Right lobe of liver (tissue), 6 donors: ENCODE measurements at regions not wholly inside any gene's neighbourhood (a gene's known extent, or its start where the extent isn't known, plus 50 kb on each side); places are given as distances from the start of the nearest gene placed in this dataset.

Experiments
- ATAC-seq, 4 donors: fragments of 200-7000 bp; cut with Tn5 transposase; one replicate each; pipeline ENCODE4 v1.9.1; 2020; ENCODE audit warnings: mild to moderate bottlenecking in 4 of 4, moderate library complexity in 4 of 4
- DNase-seq, 3 donors: peaks; one replicate each; pipeline ENCODE4 v3.0.0-alpha.2; 2020
- H3K27ac ChIP-seq, 3 donors: fragments of 200-600 bp; one replicate each; pipeline ENCODE4 v1.8.0; 2022
- H3K27me3 ChIP-seq, 2 donors: fragments of 200-600 bp; one replicate each; pipeline ENCODE4 v1.8.0; 2022
- H3K36me3 ChIP-seq, 4 donors: fragments of 200-600 bp; sonication (generic) in 1 of 4; one replicate each; pipeline versions ENCODE4 v1.5.1 to v1.8.0; 2017 to 2022; ENCODE audit warnings: control low read depth in 1 of 4
- H3K4me1 ChIP-seq, 4 donors: fragments of 200-600 bp; sonication (generic) in 1 of 4; one replicate each; pipeline versions ENCODE4 v1.5.1 to v1.8.0; 2017 to 2022; ENCODE audit warnings: control low read depth in 1 of 4
- H3K4me3 ChIP-seq, 3 donors: fragments of 200-600 bp; one replicate each; pipeline ENCODE4 v1.8.0; 2022
- H3K9me3 ChIP-seq, 4 donors: fragments of 200-600 bp; sonication (generic) in 1 of 4; one replicate each; pipeline versions ENCODE4 v1.5.1 to v1.8.0; 2017 to 2022; ENCODE audit warnings: control low read depth in 1 of 4
- CTCF ChIP-seq, 4 donors: fragments of 200-600 bp in 3 of 4; fragments of 450-650 bp in 1 of 4; IDR thresholded peaks; one replicate each; pipeline versions ENCODE4 v1.5.1 to v1.8.0; 2016 to 2022; ENCODE audit warnings: antibody characterized with exemption in 4 of 4, mild to moderate bottlenecking in 2 of 4
- POLR2A ChIP-seq: fragments of 450-650 bp; IDR thresholded peaks from one replicate; pipeline ENCODE4 v1.6.1; 2017; ENCODE audit warnings: antibody characterized with exemption, mild to moderate bottlenecking
- WGBS: methylation state at CpG from one replicate; pipeline ENCODE4 v1.1.6; 2018; ENCODE audit warnings: low coverage, low lambda C conversion rate; ENCODE audit not compliant: insufficient coverage; ENCODE audit errors: missing lambda C conversion rate; 5-methylcytosine and 5-hydroxymethylcytosine counted together
- intact Hi-C, 2 donors: fragments of 100-400 bp; cut with DNase I; formaldehyde crosslinking; loops; one replicate each; pipeline versions ENCODE4 v1.11.2 to v1.14.1; 2022
- donor health status: DM: no; HTN: yes; CAD: no.
- donor health status: DM: no; HTN: no; CAD: no.
- donor health status: DM: no; HTN: no; CAD: no.
- donor health status: DM: no; HTN: yes; CAD: no.
- donor health status: DM: no; HTN: yes; CAD: no.

DNA sequence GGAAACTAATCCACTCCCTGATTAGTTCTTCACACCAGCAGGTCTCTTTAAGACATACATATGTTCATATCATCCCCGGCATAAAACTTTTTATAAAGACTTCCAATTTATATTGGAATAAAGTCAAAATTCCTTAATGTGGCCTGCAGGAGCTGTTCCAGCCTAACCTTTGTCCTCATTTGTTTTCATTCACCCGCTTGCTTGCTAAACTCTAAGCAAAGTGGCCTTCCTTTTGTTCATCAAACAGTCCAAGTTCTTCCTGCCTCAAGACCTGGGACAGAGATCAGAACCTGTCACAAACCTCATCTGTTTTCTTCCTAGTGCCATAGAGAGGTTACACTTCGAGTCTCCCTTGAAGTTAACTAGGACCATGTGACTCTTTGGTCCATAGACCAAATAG lies 339.4 kb upstream of the ID2 start:
- Histone ChIP-seq H3K9me3 (no peaks in the 10 kb centered on the region), H3K36me3 (no peaks in the 10 kb centered on the region), H3K4me3 (no peak overlapping the region), H3K27me3 (no peaks in the 10 kb centered on the region), H3K4me1 (peaks cover 0 to 14% (median 5%) of the 10 kb centered on the region in 4 donors), H3K27ac (peak overlapping the region in 1 of 3 donors; percentile 49)
- DNase-seq (no peak), ATAC-seq (peak; percentile 70 to 88 (median 80))
- WGBS: 38% methylated on average over 3 of the region's 3 CpGs
- intact Hi-C loops: no loop called here
- TF ChIP-seq CTCF (IDR thresholded peaks at IDR 0.05) (no peak), POLR2A (no peak)

DNA sequence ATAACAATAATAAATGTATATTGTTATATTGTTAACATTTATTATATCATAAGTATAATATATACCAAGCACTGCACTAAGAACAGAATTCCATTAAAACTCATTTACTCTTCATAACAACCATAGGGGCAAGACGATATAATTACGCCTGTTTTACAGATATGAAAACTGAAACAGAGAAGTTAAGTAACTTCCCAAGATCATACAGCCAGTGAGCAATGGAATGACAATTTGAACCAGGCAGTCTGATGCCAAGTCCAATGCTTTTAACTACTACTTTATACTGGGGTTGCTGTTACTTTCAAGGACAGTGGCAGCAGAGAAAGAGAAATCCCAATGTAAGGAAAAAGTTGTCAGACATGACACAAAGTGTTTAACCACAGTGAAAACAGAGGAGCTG lies 338.8 kb upstream of the ID2 start:
- H3K36me3 ChIP-seq: no peaks in the 10 kb centered on the region
- peak in 1 of 4 donors; percentile 19 for ATAC-seq
- WGBS: 57% methylated on average over 1 of the region's 2 CpGs
- no peaks in the 10 kb centered on the region for H3K9me3 ChIP-seq
- intact Hi-C loops: no loop called here
- no peak for TF ChIP-seq POLR2A
- peak overlapping the region in 1 of 3 donors; percentile 49 for H3K27ac ChIP-seq
- H3K4me3 ChIP-seq: no peak overlapping the region
- no peak for DNase-seq
- H3K4me1 ChIP-seq: peaks cover 0 to 14% (median 5%) of the 10 kb centered on the region in 4 donors
- H3K27me3 ChIP-seq: no peaks in the 10 kb centered on the region

DNA sequence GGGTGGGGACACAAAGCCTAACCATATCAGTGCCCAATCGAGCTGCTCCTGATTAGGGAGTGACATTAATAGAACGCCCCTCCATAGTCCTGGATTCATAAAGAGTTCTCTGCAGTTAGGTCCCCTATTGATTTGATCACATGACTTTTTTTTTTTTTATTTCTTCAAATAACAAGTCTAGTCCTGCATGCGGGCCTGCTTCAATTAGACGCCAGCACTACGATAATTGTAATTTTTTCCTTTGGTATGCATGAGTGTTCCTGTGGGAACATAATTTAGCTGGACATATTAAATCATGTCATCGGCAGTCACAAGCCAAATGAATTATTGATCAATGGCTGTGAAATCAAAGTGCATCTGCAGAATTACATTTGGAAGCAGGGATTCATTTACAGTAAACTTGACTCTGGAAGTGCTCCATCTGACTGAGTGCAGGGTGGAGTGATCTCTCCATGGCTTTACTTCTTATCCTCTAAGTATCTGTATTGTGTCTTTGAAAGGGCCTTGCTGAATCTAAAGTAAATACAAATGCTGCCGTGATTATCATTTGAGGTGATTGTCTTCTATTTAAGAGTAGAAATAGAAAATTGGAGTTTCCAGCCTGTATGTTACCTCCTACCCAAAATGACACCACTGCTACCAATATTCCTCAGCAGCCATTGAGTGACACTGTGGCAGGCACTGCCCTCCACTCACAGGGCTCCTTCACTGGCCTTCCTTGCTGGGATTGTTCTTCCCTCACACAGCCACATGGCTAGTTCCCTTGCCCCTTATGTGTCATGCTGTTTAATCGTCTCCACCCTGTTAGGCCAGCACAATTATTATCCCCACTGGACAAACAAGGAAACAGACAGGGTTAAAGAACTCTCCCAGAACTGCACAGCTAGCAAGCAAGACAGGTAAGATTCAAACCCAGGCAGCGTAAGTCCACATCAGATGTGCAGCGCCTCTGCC lies 337.4 kb upstream of the ID2 start:
- ATAC-seq (peak in 1 of 4 donors; percentile 51), DNase-seq (no peak)
- 86% methylated on average over 6 of the region's 10 CpGs for WGBS
- intact Hi-C loops: no loop called here
- TF ChIP-seq CTCF (IDR thresholded peaks at IDR 0.05) (no peak), POLR2A (no peak)
- H3K27ac ChIP-seq: no peak overlapping the region
- no peak overlapping the region for H3K4me3 ChIP-seq
- H3K27me3 ChIP-seq: no peaks in the 10 kb centered on the region
- no peaks in the 10 kb centered on the region for H3K9me3 ChIP-seq
- no peaks in the 10 kb centered on the region for H3K36me3 ChIP-seq
- H3K4me1 ChIP-seq: peaks cover 0 to 14% (median 5%) of the 10 kb centered on the region in 4 donors

GRCh38 chr2:8345200-8345599 lies 336.7 kb upstream of the ID2 start:
- TF ChIP-seq POLR2A (no peak), CTCF (IDR thresholded peaks at IDR 0.05) (no peak)
- no peak overlapping the region for H3K4me3 ChIP-seq
- H3K36me3 ChIP-seq: no peaks in the 10 kb centered on the region
- DNase-seq (no peak), ATAC-seq (no peak)
- WGBS: 100% methylated on average over 2 of the region's 5 CpGs
- intact Hi-C loops: no loop called here
- H3K4me1 ChIP-seq: peaks cover 0 to 14% (median 5%) of the 10 kb centered on the region in 4 donors
- no peaks in the 10 kb centered on the region for H3K9me3 ChIP-seq
- H3K27me3 ChIP-seq: no peaks in the 10 kb centered on the region
- no peak overlapping the region for H3K27ac ChIP-seq

DNA sequence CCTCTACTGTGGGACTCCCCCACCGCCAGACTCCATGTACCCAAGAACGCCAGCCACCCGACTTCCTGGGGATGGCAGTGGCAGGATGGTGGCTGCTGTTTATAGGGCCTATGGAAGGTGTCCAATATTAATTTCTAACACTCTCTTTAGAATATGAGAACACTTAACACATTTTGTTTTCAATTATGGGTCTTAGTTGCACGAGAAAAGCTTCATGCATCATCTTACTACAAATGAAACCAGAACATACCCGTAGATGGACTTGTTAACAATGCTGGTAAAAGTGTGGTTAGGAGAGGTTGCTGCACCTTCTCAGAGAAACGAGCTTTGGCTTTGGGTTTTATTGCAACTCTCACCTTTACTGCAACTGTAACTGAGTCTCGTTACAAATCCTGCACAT lies 335.6 kb upstream of the ID2 start:
- TF ChIP-seq POLR2A (no peak), CTCF (IDR thresholded peaks at IDR 0.05) (no peak)
- Histone ChIP-seq H3K4me3 (no peak overlapping the region), H3K4me1 (peaks cover 0 to 14% (median 5%) of the 10 kb centered on the region in 4 donors), H3K27ac (no peak overlapping the region), H3K9me3 (no peaks in the 10 kb centered on the region), H3K27me3 (no peaks in the 10 kb centered on the region), H3K36me3 (no peaks in the 10 kb centered on the region)
- DNase-seq (no peak), ATAC-seq (no peak)
- intact Hi-C loops: no loop called here
- WGBS: 59% methylated on average over 4 of the region's 7 CpGs
